Stimulated activated CD4-positive, alpha-beta T cell treated with anti-CD3 and anti-CD28 coated beads, Interleukin-2, amount 100 ng/mL, for 4 hours (primary cell): ENCODE measurements at regions not wholly inside any gene's neighbourhood (a gene's known extent, or its start where the extent isn't known, plus 50 kb on each side); places are given as distances from the start of the nearest gene placed in this dataset.

Source experiments
- DNase-seq: peaks from one replicate; pipeline ENCODE4 v3.0.0-alpha.2; 2020; ENCODE audit warnings: low read depth

DNA sequence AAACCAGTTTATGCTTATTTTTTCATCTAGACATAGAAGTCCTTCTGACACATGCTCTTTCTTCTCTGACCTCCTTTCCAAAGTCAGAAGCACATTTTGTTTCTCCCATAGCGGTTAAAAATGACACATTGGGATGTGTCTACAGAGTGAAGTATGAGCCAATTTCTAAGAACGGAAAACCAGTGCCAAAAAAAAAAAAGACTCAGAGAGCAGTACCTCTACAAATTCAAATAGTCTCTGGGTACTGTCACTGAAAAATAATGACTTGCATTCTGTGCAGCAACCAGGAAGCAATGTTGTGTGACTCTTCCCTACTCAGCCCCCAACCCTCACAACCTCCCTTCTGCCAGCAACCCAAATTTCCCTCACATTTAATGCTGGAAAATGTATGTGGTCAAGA, 145.5 kb upstream of the PMFBP1 start:
- no peak for DNase-seq

DNA sequence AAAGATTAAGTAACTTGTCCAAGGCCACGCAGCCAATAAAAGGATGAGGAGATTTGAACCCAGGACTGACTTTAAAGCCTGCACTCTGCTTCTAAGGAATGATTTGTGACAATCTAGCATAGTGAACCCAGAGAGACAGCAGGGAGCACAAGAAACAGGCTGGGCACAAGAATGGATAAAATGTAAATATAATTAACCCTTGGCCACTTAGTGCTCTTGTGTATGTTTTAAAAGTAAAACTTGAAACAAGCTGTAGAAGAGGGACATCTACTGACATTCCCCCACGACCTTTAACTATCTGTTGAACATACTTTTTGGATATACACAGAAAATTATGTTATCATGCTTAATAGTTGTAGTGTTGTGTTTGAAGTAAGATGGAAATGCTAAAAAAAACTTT, 141.9 kb upstream of the PMFBP1 start:
- DNase-seq, result no peak

DNA sequence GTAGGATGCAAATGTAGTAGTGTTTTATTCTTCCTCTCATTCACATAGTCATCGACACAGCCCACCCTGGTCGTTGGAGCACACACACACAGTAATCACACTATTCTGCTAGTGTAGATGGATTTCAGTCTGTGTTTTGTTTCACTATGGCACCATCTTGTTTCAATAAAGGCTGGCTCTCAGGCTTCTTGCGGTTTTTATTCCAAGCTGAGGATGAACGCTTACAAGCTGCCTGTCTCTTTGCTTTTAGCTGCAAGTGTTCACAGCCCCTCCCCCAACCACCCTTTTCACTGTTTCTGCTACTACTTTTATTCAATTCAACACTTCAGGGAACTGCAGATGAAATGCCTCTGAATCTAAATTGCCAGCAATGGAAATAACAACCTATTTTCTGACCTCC, 140.9 kb upstream of the PMFBP1 start:
- no peak for DNase-seq

DNA sequence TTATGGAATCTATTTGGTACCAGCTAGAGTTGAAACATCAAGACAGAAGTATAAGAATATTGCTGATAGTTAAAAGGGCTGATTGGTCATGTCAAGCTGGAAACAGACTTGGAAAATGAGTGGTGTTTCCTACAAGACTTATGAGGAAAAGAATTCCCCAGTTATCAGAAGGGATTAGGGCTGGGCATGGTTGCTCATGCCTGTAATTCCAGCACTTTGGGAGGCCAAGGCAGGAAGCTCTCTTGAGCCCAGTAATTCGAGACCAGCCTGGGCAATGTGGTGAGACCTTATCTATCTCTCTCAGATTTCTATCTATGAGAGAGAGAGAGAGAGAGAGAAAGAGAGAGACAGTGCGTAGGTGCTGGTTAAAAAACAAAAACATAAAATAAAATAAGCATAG, 139.5 kb upstream of the PMFBP1 start:
- DNase-seq, result no peak

DNA sequence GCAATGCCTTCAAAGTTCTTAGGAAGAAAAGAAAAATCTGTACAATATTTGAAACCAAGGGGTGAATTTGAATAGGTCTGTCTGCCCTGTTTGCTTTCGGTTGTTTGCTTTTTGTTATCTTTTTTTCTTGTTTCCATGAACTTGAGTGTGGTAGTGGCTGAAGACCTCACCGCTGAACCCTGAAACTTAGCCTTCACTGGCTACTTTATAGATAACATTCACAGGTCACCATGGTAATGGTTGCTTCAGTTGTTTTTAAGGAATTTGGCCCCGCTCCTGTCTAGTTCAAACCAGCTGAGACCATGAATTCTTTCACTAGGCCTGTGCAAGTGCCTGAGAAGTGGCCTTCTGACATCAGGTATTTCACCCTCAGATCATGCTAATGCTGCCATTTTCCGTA, 137.0 kb upstream of the PMFBP1 start:
- no peak for DNase-seq

DNA sequence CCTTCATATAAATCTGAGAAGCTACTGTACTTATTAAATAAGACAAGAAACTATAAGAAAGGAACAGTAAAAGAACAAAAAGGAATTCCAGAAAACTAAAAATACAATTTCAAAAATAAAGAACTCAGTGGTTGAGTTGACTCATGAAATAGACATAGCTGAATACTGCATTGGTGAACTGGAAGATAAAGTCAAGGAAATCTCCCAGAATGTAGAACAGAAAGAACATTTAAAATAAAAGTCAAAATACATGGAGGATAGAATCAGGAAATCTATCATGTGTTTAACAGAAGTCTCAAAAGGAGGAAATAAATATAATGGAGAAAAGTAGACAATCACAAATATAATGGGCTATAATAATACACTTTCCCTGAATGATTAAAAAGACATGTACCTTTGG, 136.4 kb upstream of the PMFBP1 start:
- no peak for DNase-seq

DNA sequence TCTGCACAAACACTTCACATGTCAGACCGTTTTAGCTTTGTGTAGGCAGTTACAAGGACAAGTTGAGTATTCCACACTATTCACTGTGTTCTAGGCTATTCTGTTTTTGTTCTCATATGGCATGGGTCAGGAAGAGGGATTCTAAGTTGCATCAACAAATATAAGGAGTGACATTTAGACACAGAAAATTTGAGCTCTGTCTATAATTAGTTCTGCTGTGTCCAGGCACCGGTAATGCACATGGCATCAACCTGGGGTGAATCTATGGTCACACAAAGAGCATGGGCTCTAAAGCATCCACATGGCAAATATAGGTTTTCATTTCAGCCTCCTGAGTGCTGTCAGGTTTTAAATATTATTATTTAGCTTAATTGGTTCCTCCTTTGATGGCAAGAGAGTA, 130.4 kb upstream of the PMFBP1 start:
- no peak for DNase-seq

DNA sequence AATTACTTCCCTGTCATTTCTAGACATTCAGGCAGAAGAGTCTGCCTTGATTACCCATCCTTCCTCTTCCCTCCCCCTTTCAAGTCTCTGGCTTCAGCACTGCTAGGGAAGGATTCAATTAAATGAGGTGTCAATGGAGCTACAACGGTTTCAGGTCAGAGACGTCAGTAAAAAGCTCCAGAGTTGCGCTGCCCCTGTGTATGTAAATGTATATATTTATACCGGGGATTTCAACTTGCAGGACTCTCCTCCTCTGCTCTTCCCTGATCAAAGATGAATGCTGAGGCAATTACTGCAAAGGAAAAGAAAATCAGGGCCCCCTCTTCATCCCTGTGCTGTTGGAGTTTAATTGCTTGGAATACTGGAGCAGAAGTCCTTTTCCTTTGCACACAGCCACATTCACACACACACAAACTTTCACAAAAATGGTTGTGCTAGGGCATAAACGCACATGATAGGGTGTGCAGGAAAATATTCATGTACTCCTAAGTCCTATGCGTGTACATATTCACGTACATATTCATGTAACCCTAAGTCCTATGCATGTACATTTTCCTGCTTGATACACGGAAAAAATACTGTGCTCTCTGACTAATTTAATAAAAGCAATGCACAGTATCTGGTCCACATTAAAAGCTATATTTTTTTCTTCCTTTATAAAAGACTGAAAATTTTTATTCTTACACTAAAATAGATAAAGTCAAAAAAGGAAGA, 129.7 kb upstream of the PMFBP1 start:
- DNase-seq, result no peak

DNA sequence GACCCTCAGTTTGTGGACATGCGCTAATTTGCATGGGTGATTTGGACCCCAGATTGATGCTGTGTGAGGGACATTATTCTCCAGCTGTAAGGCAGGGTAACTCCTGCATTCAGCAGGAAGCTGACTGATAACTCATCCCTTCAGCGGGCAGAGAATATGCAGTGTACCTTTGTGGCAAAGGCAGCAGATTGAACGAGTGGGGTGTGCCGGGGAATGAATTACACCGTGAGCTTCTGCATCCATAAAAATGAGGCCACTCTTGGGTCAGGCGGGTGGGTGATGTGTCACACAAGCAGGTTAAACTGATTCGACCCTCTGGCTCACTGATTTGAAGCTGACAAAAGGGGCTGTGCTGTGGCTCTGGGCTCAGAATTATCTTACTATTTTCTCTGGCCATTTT, 128.9 kb upstream of the PMFBP1 start:
- no peak for DNase-seq

DNA sequence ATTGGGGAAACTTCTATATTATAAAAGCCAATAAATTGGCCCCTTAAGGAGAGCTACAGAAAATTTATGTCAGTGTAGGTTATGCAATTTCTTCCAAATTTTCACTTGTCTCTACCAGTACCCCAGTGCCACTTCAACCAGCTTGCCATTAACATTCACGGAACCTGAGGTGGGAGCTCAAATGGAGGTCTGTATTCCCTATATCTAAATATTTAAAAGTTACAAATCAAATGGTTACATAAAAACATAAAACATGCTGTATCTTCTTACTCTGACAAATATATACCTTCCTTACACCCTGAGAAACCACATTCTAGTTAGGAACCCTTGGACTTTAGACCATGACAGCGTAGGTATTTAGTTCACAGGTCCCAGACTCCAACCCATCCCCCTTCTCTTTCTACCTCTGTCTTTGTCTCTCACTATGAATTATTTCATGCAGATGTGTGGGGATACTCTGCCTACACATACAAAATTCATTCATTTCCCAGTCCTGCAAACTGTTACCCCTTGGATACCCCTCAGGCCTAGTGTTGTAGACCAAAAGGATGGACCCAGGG, 127.8 kb upstream of the PMFBP1 start:
- no peak for DNase-seq

DNA sequence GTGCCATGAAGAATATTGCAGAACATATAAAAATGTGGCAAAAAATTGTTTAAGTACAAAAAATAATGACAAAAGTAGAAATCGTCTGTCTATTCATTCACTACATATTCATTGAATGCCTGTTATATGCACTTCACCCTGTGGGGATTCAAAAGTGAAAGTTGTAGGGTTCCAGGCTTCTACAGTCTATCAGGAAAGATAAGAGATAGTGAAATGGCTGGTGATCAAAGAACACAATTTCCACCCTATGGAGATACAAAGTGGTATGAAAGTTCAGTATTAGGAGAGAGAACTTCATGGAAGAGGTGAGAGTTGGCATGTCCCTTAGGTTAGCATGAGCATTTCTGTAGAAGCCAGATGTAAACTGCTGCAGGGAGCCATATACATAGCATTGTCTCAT, 127.0 kb upstream of the PMFBP1 start:
- DNase-seq, result no peak

DNA sequence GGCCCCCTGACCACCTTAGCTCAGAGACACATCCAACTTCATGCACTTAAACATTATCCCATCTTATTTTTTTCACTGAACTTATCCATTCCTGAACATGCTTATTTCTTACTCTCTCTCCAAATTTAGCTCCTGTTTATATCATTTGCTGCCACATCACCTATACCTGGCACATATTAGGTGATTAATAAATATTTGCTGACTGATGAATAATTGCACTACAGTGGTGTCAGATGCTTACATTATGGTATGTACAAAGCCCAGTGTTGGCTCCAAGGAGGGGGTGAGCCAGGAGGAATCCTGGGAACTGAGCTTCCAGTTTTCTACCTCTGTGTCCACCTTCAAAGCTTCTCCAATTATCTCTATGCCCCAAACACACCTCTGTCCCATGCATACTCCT, 124.0 kb upstream of the PMFBP1 start:
- no peak for DNase-seq

DNA sequence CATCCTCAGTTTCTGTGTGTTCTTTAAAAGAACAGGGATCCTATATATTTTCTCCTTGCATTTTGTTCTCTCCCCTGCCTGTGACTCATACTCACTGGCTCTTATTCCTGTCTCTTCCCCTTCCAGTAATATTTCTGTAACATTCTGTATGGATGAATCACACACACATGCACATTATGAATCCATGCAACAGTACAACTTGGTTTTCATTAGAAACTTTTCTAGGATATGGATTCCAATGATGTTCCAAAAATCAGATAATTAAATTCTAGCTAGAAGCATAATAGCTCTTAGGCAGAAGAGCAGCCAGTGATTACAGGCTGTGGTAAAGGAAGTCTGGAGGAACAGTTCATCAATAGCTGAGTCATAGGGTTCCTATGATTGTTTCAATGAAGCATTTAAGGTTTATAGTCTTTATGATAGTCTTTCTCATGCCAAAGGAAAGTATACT, 119.6 kb upstream of the PMFBP1 start:
- no peak for DNase-seq

DNA sequence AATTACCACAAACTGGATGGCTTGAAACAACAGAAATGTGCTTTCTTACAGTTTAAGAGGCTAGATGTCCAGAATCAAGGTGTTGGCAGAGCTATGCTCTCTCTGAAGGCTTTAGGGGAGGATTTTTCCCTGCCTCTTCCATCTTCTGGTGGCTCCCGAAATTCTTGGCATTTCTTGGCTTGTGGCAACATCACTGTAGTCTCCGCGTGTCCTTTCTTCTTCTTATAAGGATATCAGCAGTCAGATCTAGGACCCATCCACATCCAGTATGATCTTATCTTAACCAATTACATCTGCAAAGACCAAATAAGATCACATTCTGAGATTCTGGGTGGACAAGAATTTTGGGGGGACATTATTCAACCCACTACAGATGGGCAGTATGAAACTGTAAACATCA, 119.2 kb upstream of the PMFBP1 start:
- no peak for DNase-seq

DNA sequence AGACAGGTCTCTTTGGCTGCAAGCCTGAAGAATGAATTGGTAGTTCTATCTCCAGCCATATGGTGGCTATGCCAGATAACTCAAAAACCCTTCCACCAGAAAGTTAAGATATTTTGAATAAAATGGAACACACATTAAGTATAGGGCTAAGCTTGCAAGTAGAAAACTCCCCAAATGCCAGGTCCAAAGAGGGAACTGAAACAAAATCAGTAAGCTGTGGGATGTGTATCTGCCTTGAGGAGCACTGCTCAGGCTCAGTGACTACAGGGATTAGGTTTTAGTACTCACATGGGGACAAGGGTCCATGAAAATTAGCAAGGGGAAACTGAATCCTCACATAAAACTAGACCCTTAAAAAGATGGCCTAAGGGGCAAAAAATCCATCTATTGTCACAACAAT, 115.7 kb upstream of the PMFBP1 start:
- DNase-seq, result no peak

DNA sequence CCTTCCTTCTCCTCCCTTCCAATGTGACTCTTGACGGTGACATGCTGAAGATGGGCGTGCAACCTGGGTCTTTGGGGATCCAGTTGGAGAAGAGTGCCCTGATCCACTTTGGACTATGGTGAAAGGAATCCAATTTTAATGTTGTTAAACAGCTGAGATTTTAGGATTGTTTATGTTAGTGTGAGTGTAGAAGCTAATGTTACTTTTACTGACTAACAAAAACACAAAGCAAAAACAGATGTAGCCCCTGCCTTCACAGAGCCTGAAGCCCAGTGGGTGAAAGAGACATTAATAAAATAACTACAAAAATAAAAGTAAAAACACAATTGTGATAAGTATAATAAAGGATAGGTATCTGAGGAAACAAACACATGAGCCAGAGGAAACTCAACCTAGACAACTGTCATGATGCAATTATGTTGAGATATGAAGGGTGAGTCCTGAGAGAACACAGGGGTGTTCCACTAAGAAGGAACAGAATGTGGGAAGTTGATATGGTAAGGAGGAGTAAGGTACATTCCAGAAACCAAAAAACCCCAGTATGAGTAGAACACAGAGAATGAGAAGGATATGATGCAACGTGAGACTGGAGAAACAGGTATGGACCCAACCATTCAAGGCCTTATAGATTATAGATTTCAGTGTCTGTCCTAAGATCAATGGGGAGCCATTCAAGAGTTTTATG, 115.1 kb upstream of the PMFBP1 start:
- DNase-seq, result no peak

DNA sequence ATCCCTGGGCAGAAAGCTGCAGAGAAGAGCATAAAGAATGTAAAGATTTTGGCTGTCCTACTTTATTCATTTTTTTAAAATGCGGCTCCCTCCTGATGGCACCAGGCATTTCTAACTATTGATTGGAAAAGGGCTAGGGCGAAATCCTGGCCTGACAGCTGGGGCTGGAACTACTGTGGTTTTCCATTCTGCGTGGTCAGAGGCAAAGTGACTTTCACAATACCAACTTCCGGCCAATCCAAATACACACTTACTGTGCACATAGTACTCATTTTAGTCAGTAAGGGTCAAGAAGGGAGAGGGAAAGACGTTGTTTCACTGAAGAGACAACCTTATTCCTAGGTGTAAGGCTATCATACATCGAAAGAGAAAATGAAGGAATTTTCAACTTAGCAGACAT, 113.8 kb upstream of the PMFBP1 start:
- DNase-seq, result no peak

DNA sequence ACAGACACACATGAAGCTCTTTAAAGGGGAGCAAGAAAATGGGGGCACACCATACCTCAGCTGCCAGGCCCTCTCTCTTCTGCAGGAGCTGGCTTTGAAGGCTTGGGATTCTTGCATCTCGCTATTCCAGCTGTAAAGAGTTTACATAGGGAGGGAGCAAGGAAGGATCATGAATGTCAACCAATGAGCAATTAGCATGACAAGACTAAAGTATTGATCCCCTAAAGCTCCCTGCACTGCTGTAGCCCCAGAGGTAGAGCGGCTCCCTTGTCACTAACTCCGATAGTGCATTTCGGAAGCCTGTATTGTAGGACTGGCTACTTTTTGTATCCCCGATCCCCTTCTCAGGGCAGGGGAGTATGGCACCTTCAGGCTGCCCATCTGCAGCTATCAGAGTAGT, 113.4 kb upstream of the PMFBP1 start:
- DNase-seq, result no peak

DNA sequence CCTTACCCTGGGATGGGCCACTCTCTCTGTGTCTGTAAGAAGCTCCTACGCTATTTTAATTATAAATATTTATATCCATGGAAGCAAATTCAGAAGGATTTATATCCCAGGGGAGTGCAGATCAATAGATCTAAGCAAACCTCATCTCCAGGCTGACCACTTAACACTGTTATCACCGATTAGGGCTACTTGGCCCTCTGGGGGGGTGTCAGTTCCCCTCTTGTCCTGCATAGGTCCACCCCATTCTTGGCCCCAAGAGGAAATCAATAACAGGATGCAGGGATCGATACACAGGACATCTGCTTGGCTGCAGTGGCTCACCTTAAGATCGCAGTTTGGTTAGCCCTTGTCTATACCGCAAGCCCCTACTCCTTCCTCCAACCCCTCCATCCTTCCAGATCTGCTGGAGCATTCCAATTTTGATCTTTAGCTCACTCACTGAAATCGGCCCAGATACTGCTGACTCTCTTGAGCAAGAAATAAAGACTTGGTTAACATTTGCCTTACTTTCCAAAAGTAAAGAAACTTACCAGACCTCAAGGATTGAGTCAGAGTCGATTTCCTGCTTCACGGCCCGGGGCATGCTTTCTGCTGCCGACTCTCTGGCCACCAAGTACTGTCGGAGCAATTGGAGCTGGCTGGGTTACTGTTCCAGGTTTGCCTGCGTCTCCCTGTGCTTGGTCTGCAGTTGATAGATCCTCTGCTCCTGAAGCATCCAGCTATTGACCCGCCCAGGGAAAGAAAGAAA, 112.3 kb upstream of the PMFBP1 start:
- DNase-seq, result no peak

DNA sequence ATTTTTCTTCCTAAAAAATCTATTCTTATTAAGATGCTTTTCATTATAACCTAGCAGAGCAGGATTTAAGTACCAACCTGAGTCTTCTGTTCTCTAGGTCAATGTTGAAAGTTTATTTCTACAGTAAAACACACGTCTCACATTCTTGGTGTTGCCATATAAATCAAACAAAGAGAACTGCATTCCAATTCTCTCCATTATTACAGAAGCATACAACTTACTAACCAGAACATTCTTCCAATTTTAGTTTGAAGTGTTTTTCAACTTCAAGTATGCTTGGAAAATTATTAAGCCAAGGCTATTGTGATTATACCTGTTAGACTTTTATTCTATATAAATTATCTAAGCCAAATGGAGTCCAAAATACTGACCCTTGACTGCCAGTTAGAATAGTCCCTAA, 110.4 kb upstream of the PMFBP1 start:
- no peak for DNase-seq

DNA sequence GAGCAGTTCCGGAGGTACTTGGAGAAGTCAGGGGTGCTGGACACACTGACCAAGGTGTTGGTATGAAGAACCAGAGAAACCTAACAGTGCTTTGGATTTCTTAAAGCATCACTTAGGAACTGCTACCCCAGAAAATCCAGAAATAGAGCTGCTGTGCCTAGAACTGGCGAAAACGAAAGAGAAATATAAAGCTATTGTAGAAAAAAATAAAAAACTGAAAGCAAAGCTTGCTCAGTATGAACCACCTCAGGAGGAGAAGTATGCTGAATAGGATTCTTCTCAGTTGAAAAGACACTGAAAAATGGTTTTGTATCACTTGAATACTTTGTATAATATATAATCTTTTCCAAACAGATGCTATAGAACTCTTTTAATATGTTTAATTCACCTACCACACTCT, 106.3 kb upstream of the PMFBP1 start:
- DNase-seq, result no peak

DNA sequence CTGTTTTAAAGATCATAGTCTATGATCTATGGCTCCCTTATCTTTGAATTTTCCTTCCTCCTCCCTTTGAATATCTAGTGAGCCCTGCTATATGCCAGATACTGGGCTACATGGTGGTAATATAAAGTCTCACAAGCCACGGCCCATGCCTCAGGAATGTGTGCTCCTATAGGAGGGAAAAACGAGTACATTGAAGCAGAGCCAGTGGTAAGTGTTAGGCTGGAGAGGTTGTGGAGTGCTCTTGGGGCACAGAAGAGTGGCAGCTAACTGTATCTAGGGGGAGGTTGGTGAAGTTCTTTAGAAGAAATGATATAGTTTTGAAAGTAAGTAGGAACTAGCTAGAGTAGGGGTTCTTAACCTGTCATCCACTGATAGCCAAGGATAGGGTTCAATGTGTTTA, 105.8 kb upstream of the PMFBP1 start:
- no peak for DNase-seq

DNA sequence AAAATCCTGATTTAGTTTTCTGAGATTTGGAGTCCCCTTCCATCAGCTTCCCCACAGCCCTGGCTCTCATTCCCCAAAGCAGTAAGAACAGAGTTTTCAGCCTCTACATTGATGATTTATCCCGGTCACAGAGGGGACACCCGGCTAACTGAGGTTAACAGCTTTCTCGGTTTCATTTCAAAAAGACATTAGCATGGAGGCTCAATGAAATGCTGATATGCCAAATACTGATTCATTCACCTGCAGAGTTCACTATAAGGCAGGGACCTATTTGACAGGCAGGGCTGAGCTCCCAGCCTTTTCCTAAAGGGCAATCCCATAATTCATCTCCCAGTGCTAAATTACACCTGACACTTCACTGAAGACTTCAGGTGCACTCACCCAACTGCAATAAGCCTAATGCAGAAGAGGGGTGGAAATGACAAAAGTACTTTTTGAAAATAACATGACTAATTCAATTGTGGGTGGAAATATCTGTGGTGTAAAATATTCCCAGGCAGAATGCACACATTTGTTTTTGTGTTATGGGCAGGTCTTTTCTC, 99.8 kb upstream of the PMFBP1 start:
- no peak for DNase-seq
